ENCODE measurements at regions not wholly inside any gene's neighbourhood (a gene's known extent, or its start where the extent isn't known, plus 50 kb on each side); places are given as distances from the start of the nearest gene placed in this dataset.

DNA sequence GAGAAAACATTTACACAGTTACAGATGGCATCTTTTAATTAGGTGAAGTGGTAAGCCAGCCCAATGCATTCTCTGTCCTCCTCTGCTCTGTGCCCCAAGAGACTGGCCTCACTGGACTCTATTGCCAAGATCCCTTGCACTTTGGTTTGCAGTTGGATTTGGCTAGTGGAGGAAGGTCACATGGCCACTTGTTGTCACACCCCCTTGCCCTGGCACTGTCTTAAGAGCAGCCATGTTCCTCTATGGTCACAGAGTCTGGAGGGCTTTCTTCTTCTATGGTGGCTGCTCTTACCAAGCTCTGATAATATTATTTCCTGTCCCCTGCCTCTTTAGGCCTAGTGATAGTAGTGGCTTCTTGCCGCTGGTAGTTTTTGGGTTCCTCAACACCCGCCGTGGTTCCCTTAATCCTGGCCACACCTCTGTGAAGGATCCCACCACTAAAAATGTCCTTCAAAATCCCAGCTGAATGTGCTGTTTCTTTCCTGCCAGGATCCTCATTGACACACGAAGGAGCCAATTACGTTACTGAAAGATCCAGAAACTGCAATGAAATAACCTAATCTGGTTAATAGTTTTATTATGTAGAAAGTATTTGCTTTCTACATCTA is 111.1 kb downstream of the CDC42EP3 start:
- TF ChIP-seq CBX8 (IDR thresholded peaks at IDR 0.05) (no peak), RAD21 (conservative IDR thresholded peaks at IDR 0.05 in 1 of 2, IDR thresholded peaks at IDR 0.05 in 1 of 2) (no peak), RFX5 (IDR thresholded peaks at IDR 0.05) (no peak), KDM1A (IDR thresholded peaks at IDR 0.05; ENCODE audit: low read depth) (no peak), POLR2A (IDR thresholded peaks at IDR 0.05; ENCODE audit: low read length) (no peak), NR3C1 (IDR thresholded peaks at IDR 0.05) (no peak), PHF8 (IDR thresholded peaks at IDR 0.05; ENCODE audit: borderline replicate concordance, low read depth) (no peak), NFE2L2 (conservative IDR thresholded peaks at IDR 0.05; ENCODE audit: low read length) (no peak), RCOR1 (IDR thresholded peaks at IDR 0.05; ENCODE audit: low read depth, low read length) (no peak), JUN (IDR thresholded peaks at IDR 0.05) (no peak)
- TF ChIP-seq, protein P1, sequence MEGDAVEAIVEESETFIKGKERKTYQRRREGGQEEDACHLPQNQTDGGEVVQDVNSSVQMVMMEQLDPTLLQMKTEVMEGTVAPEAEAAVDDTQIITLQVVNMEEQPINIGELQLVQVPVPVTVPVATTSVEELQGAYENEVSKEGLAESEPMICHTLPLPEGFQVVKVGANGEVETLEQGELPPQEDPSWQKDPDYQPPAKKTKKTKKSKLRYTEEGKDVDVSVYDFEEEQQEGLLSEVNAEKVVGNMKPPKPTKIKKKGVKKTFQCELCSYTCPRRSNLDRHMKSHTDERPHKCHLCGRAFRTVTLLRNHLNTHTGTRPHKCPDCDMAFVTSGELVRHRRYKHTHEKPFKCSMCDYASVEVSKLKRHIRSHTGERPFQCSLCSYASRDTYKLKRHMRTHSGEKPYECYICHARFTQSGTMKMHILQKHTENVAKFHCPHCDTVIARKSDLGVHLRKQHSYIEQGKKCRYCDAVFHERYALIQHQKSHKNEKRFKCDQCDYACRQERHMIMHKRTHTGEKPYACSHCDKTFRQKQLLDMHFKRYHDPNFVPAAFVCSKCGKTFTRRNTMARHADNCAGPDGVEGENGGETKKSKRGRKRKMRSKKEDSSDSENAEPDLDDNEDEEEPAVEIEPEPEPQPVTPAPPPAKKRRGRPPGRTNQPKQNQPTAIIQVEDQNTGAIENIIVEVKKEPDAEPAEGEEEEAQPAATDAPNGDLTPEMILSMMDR (IDR thresholded peaks at IDR 0.05) = no peak
- TF ChIP-seq, protein P2, sequence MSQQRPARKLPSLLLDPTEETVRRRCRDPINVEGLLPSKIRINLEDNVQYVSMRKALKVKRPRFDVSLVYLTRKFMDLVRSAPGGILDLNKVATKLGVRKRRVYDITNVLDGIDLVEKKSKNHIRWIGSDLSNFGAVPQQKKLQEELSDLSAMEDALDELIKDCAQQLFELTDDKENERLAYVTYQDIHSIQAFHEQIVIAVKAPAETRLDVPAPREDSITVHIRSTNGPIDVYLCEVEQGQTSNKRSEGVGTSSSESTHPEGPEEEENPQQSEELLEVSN (IDR thresholded peaks at IDR 0.05; ENCODE audit: borderline replicate concordance, low read depth) = no peak
- TF ChIP-seq, protein P3, sequence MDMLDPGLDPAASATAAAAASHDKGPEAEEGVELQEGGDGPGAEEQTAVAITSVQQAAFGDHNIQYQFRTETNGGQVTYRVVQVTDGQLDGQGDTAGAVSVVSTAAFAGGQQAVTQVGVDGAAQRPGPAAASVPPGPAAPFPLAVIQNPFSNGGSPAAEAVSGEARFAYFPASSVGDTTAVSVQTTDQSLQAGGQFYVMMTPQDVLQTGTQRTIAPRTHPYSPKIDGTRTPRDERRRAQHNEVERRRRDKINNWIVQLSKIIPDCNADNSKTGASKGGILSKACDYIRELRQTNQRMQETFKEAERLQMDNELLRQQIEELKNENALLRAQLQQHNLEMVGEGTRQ (IDR thresholded peaks at IDR 0.05) = no peak

All from A549 (cell line).